ENCODE measurements at regions not wholly inside any gene's neighbourhood (a gene's known extent, or its start where the extent isn't known, plus 50 kb on each side); places are given as distances from the start of the nearest gene placed in this dataset.

DNA sequence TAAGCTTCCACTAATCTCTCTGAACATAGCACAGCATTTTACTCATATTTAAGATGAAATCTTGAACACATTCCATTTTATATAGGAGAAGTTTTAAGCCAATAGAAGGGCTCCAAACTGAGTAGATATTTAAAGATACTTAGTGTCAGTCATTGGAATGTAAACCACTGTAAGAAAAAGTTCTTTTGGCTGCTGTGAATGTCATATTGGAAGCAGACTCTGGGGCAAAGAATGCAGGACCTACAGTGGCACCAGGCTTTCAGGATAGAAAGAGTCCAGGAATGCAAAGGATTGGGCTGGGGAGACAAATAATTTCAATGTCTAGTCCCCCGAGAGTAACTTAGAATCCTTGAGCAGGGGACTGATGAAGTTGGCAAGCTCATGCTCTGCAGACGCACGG lies 1047.7 kb downstream of the STIM2 start:
- TF ChIP-seq, protein P1, sequence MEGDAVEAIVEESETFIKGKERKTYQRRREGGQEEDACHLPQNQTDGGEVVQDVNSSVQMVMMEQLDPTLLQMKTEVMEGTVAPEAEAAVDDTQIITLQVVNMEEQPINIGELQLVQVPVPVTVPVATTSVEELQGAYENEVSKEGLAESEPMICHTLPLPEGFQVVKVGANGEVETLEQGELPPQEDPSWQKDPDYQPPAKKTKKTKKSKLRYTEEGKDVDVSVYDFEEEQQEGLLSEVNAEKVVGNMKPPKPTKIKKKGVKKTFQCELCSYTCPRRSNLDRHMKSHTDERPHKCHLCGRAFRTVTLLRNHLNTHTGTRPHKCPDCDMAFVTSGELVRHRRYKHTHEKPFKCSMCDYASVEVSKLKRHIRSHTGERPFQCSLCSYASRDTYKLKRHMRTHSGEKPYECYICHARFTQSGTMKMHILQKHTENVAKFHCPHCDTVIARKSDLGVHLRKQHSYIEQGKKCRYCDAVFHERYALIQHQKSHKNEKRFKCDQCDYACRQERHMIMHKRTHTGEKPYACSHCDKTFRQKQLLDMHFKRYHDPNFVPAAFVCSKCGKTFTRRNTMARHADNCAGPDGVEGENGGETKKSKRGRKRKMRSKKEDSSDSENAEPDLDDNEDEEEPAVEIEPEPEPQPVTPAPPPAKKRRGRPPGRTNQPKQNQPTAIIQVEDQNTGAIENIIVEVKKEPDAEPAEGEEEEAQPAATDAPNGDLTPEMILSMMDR (conservative IDR thresholded peaks at IDR 0.05; ENCODE audit: control insufficient read depth, insufficient read depth, low read depth, low read length): no peak
- no peak for DNase-seq (ENCODE audit: low read depth)
- no peak overlapping the region for H3K4me3 ChIP-seq (ENCODE audit: control insufficient read depth, low read depth, low read length)

DNA sequence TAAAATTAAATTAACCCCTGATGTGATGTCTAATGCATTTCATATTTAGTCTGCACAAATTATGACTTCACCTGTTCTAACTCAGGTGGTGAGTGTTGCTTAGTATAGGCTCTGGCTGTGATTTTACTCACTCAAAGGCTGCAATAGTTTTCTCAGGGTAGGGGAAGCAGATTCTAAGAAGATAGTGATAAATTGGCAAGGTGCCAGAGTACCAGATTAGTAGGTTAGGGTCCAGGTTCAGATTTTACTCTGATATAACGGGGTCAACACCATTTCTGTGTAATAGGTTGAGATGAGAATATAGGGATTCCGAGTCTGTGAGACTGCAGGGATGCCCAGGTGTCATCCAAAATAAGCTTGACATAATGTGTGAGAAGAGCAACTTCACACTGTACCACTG lies 1049.6 kb downstream of the STIM2 start:
- no peak overlapping the region for H3K4me3 ChIP-seq (ENCODE audit: control insufficient read depth, low read depth, low read length)
- TF ChIP-seq, protein P1 (conservative IDR thresholded peaks at IDR 0.05; ENCODE audit: control insufficient read depth, insufficient read depth, low read depth, low read length): no peak
- no peak for DNase-seq (ENCODE audit: low read depth)

DNA sequence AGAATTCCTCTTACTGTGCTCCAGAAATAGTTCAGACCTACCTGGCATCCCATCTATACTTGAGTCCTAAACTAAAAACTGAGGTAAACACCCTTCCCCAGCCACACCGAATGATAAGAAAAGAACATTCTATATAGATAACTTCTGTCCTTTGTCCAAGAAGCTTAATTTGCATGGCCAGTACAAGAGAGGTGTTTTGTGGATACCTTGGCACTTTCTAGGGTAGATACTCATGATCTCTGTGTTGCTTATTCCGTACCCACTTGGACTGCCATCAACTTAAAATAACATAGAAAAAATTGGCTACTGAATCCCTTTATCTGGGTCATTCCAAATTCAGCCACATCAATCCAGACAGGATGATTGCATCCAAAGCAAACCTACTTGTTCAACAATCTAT lies 1050.4 kb downstream of the STIM2 start:
- no peak overlapping the region for H3K4me3 ChIP-seq (ENCODE audit: control insufficient read depth, low read depth, low read length)
- TF ChIP-seq, protein P1 (conservative IDR thresholded peaks at IDR 0.05; ENCODE audit: control insufficient read depth, insufficient read depth, low read depth, low read length): no peak
- DNase-seq (ENCODE audit: low read depth): no peak

DNA sequence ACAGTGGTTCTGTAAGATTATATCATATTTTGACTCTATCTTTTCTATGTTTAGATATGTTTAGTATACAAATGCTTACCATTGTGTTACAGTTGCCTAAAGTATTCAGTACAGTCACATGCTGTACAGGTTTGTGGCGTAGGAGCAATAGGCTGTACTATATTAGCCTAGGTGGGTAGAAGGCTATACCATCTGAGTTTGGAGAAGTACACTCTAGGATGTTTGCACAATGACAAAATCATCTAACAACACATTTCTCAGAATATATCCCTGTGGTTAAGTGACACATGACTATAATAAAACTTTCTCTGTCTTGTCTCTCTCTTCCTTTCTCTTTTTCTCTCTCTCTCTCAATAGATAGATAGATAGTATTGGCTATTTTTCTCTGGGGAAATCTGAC lies 1053.1 kb downstream of the STIM2 start:
- H3K4me3 ChIP-seq (ENCODE audit: control insufficient read depth, low read depth, low read length): no peak overlapping the region
- TF ChIP-seq, protein P1 (conservative IDR thresholded peaks at IDR 0.05; ENCODE audit: control insufficient read depth, insufficient read depth, low read depth, low read length): no peak

DNA sequence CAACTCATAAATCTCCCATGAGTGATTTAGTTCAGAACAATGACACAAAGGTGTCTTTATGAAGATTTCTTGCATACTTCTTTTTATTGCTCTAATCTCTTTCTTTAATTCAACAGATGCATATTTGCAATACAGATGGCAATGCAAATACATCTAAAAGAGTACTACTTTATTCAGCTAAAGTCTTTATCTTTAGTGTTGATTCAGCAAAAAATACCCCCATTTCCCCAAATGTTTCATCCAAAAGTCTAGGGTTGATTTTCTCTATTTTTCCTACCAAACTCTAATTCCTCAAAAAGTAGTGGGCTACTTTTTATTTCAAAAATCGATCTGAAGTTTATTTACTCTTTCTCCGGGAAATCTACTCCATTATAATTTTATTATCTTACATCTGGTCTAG lies 1055.2 kb downstream of the STIM2 start:
- H3K4me3 ChIP-seq (ENCODE audit: control insufficient read depth, low read depth, low read length): no peak overlapping the region
- TF ChIP-seq, protein P1 (conservative IDR thresholded peaks at IDR 0.05; ENCODE audit: control insufficient read depth, insufficient read depth, low read depth, low read length): no peak
- no peak for DNase-seq (ENCODE audit: low read depth)

More for the DNA sequence above, 1053.1 kb downstream of the STIM2 start:
- DNase-seq (ENCODE audit: low read depth): no peak

DNA sequence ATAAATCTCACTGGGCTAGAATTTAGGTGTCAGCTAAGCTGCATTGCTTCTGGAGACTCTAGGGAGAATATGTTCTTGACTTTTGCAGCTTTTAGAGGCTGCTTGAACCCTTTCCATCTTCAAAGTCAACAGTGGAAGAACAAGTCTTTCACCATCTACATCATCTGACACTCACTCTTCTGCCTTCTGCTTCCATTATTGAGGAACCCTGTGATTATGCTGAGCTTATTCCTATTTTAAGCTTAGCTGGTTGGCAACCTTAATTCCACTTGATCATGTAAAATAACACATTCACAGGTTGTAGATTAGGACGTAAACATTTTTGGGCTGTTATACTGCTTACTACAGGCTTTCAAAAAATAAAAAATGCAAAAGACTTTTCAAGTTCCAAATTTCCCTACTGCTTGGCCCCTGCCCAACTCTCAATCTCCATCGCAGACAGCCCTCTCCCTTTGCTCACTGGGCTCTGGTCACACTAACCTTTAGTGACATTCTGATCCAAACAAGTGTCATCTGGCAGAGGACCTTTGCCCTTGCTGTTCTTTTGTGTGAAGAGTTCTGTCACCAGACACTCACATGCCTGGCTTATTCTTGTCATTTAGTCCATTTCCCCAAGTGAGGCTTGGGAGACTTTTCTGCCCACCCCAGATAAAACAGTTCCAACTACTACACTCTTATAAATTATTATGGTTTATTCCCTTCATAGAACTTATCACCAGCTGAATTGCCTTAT lies 1056.0 kb downstream of the STIM2 start:
- no peak overlapping the region for H3K4me3 ChIP-seq (ENCODE audit: control insufficient read depth, low read depth, low read length)
- TF ChIP-seq, protein P1 (conservative IDR thresholded peaks at IDR 0.05; ENCODE audit: control insufficient read depth, insufficient read depth, low read depth, low read length): no peak
- no peak for DNase-seq (ENCODE audit: low read depth)

Data from fibroblast of mammary gland (primary cell).